Activated CD4-positive, CD25-positive, alpha-beta regulatory T cell treated with anti-CD3 and anti-CD28 coated beads, Interleukin-2, amount 50 U/mL, for 16 hours (primary cell): ENCODE measurements at regions not wholly inside any gene's neighbourhood (a gene's known extent, or its start where the extent isn't known, plus 50 kb on each side); places are given as distances from the start of the nearest gene placed in this dataset.
"Not testable (repeated sequence)": the region's sequence is repeated elsewhere in the genome, so short reads cannot be mapped to it uniquely, and the experiment has no call there.

Experiments
- DNase-seq: peaks from one replicate; pipeline ENCODE4 v3.0.0-alpha.2; 2020; ENCODE audit warnings: low read depth, low spot score

DNA sequence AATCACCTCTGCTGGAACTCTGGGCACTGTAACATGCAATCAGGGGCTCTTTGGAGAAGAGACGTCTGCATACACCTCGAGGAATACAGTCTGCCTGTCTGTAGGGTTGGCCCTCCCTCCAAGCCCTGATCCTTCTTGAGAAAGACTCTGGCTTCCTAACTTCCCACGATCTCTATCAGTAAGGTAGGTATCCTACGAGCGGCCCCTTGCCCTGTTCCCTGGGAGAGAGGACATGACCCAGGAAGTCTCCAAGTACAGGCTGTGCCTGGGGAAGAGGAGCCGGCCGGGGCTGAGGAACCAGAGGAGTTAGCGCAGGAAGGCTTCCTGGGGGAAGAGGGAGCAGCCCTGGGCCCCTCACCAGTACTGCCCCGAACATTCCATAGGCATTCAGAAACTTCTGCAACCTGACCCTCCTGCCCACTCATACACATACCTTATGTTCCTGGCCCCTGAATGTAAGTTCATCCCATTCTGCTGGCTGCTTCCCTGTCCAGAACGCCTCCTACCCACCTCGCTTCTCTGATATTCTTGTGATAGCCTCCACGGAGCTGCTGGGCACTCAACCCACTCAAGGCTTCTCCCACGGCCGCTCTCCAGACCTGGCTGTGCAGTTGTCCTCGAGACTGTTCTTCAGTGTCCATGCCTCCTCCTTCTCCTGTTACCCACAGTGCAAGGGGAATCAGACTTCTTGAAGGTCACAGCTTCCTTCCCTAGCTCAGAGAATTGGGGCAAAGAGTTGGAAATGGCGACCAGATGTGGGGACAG, 116.1 kb downstream of the CYP26B1 start:
- DNase-seq, result no peak

DNA sequence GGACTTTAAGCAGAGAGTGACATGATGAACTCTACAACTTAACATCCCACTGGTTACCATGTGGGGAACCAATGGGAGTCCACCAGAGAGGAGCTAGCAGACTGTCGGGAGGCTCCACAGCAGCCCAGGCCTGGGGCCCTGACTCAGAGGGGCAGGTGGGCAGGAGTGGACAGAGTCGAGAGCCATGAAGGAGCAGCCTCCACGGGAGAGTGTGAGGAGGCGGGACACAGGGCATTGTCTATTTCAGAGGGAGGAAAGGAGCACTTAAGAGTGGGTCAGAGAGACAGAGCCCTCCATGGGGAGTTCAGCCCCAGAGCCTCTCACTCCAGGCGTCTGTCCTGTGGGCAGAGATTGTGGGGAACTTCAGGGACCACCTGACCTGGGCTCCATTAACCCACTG, 118.7 kb downstream of the CYP26B1 start:
- no peak for DNase-seq

DNA sequence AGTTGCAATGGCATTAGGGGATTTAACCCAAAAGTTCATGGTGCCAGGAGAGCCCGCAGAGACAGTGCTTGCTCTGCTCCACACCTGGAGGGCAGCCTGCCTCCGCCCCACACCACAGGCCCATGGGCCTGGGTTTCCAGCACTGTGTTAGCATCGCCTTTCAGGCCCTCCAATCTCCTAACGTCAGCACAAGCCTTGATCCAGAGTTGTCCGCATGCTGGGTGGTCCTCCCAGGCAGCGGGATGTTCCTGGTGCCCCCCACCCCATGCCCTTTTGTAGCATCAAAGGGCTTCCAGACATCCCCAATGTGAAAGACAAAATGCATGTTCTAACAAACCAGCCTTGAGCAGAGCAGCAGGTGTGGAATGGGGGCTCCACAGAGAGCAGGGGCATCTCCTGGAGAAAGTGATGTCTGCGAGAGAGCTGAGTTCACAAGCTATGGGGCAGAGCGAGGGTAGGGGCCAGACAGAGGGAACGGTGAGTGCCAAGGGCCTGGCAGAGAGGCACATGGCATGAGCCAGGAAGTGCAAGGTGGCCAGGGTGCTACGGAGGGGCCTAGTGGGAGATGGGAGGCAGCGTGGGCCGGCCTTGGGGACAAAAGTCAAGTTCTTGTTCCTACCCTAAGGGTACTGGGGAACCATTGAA, 119.2 kb downstream of the CYP26B1 start:
- no peak for DNase-seq

DNA sequence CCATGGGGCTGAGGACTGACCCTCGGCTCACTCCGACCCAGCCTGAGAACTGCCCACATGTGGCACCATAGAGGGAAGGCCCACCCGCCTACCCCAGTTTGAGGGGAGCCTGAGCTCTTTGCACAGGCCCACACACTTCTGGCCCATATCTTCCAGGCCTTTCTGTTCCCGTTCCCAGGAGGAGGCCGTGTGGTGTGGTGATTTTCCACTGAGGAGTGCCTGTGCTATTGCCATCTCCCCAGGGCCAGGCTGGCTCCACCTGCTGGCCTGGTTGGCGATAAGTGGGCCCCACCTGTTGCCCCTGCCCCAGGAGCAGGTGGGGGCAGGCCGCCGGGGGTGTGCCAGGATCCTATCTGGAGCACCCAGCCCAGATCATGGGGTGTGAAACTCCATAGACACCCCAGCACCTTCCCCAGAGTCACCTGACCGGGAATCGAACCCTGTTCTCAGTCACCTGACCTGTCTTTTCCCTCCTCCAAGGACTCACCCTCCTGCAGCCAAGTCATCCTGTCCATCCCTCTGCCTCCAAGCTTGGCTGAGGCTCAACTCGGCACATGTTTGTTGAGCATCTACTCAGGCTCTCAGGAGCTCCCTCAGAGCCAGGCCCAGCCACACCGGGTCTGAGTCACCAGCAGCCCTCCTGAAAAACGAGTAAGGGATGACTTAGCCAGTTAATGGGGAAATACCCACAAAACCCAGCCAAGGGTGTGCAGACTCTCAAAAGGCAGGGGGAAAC, 120.1 kb downstream of the CYP26B1 start:
- DNase-seq, result no peak

DNA sequence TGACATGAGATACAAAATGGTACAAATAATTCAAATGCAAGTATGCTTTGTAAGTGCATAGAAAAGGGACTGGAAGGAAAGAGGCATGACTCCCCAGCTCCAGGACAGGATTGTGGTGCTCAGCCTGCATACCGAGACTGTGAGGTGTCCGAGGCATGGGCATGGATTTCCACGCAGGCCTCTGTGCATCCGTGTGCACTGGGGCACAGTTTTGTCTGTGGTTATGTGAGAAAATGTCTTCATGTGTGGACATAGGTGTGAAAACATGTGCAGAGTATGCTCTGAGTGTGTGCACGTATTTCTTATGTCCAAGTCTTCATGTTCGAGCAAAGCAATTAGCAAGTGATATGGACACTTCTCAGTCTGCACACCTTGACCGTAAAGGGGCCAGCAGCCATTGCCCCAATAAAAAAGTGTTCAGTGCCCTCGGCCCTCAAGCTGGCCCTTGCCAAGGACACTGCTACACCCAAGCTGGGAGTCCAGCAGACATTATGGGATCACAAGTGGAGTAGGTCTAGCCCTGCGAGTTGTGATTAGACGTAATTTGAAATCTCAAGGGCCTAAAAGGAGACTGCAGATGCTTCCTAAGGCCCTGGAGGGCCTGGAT, 120.7 kb downstream of the CYP26B1 start:
- no peak for DNase-seq

DNA sequence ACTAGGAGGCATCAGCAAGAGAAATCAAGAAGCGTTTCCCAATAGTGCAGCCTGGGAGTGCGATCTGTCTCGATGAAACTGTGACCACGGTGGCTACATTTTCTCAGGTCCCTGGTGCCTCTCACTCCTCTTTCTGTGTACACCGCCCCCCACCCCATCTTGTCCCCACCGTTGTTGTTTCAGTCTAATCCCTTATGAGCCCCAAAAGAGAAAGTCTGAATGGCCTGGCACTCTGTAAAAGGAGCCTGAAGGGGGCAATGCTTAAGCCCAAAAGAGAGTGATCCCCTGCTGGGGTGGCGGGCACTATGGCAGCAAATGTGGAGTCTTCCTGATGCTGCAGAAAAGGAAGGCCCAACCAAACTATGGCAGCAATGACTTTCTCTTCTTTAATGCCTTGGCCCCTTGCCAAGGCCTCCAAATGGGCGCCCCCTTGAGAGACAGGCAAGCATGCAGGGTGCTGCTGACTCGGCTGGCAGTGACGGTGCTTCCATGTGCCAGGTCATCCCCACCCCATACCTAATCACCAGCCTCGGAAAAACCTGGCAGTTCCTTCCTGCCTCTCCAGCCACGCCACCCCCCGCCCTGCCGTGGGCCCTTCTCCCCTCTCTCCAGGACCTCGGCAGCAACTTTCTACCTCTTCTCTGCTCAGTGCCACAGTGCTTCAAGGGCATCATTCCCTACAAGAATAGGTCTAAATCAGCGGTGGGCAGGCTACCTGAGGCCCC, 123.0 kb downstream of the CYP26B1 start:
- DNase-seq, result no peak

DNA sequence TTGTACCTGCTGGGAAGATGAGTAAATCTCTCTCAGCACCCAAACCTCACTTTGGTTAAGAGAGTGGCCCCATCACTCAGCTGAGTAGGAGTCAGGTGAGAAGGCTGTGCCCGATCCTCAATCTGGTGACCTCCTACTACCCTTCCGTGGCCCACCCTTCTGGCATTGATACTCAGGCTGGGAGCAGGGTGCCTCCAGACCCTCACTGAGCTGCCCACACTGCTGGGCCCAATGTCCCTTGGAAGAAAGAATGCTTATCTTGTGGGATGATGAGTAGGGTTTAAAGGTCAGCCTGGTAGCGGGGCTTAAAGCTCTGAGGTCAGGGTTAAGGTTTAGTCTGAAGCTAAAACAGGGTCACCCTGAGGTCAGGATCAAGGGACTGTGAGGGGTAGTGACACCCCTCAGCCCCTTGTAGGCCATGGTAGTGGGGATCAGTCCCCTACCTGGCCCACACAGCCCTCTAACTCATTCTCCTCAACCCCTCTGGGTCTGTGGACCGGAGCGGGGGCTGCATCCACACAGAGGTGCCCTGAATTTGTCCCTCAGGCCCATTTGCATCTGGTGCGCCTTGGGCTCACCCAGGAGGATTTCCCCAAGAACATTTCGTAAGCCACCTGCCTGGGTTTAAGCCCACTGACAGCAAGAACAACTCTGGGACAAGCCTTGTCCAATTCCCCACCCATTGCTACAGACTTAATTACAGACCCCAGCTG, 123.8 kb downstream of the CYP26B1 start:
- DNase-seq, result no peak

DNA sequence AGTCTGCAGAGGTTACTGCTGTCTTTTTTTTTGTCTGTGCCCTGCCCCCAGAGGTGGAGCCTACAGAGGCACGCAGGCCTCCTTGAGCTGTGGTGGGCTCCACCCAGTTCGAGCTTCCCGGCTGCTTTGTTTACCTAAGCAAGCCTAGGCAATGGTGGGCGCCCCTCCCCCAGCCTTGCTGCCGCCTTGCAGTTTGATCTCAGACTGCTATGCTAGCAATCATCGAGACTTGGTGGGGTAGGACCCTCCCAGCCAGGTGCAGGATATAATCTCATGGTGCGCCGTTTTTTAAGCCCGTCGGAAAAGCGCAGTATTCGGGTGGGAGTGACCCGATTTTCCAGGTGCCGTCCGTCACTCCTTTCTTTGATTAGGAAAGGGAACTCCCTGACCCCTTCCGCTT, 126.3 kb downstream of the CYP26B1 start:
- not testable (repeated sequence) for DNase-seq

DNA sequence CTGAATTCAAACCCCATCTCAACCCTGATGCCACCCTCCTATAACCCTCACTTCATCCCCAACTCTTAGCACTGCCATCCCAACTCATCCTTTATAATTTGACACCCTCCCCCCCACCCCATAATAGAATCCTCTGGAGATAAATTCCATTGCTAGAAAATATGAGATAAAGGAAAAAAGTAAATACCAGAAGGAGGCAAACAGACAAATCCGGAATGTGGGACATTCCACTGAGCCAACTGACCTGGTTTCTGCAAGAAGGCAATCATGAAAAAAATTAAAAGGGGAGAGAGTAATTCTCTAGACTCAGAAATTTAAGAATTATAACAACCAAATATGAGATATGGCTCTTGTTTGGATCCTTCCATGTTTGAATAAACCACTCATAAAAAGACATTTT, 132.4 kb downstream of the CYP26B1 start:
- DNase-seq, result no peak

DNA sequence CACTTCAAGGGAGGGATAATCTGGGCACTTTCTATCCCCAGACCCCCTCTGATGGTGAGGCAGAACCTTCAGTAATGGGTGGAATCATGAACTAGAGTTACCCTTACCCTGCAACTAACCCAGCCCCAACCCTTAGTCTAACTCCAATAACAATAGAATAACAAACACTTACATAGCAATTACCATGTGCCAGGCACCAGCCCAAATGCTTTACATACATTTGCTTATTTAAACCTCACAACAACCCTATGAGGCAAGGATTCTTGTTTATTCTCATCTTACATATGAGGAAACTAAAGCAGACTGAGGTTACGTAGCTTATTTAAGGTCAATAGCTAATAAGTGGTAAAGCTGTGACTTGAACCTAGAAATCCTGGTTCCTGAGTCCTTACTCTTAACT, 132.8 kb downstream of the CYP26B1 start:
- no peak for DNase-seq

DNA sequence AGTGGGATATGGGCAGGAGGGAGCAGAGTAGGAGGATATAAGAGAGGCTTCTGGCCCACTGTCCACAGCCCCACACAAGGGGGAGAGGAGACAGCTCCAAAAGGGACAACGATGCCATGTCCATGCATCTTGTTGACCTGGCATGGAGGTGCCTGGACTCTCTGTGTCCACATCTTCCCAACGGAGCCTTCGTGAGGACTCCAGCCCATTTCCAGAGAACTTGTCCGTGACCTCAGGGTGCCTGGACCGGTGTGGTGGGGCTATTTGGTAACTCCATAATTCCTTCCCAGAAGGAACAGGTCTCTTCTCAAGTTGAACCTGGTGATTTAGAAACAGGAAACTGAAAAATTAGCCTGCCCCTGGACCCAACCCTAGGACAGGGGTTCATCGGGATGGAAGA, 133.9 kb downstream of the CYP26B1 start:
- no peak for DNase-seq

DNA sequence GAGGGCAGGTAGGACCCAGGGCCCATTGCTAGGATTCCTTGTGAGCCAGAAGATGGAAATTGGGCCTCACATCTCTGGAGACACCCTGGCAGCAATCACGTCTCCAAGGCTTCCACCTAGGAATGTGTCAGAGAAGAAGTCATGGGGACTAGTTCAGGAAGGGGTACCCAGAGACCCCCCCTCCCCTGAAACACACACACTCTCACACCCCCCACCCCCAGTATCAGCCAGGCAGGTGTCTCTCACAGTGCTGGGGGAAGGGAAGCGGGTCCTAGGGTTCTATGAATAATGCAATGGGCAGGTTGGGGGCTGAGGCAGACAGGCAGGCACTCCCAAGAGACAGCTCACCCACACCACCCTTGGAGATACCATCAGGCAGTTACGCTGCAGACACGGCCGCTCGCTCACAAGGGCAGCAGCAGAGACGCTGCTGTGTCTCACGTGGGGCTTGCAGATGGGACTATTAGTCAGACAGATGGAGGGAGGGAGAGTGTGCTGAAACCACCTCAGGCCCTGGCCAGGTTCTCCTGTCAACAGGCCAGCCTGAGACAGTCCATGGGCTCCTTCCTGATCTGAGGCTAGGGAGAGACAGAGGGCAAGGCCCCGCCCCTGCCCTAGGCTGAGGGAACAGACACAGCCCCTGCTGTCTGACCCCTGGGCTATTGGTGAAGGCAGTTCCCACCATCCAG, 134.6 kb downstream of the CYP26B1 start:
- no peak for DNase-seq

DNA sequence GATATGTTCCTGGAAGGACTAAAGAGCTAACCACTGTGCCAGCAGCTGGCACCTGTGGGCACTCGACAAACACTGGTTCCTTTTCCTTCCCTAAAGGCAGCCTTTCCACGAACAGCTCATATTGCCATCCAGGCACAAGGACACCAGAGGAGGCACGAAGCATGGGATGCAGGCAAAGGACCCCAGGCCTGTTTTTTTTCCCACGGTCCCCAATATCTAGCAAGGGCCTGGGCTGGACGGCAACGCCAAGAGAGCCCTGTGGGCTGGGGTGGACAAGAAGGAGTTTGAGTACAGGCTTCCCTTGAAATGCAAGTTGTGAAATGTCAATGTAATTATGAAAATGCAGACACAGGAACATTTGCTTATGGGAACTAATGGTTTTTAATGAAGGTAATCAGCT, 135.9 kb downstream of the CYP26B1 start:
- no peak for DNase-seq

DNA sequence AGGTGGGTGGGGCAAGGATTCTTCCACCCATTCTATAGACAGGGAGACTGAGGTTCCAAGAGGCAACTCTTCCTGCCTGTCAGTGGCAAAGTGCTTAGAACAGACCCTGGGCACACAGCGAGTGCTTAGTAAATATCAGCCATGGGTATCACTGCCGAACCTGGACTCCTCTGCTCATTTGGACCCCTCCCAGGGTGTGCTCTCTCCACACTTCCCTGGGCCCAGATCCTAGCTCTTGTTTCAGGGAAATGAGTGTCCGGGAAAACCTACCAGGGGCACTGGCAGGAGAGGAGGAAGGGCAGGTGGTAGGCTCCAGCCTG, 136.3 kb downstream of the CYP26B1 start:
- DNase-seq, result no peak

DNA sequence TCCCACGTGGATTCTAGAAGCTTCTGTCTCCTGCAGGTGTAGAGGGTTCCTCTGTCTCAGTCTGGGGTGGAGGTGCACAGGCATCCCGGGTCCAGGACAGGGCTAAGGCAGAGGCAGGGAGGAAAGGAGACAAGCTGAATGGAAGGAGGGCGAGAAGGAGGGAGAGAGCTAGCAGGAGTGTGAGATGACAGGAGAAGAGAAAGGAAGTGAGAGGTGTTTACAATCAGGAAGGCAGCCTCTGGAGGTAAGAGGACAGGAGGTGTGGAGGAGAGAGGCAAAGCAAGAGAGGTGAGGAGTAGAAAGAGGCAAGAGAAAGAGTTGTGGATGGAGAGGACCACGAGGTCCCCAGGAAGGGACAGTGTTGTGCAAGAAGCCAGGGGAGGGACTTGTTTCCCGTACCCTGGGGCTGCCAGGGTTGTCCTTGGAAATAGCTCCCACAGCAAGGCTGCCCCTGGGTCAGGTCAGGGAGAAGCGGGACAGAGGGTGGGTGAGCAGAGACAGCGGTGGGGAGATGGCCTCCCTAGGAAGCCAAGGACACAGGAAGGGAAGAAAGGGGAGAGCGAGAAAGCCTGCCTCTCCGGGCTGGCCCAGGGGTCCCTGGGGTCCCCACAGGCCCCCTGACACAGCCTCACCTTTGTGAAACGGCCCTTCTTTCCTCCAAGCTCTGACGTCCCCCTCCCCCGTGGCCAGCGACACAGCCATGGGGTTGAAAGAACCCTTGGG, 136.9 kb downstream of the CYP26B1 start:
- no peak for DNase-seq

DNA sequence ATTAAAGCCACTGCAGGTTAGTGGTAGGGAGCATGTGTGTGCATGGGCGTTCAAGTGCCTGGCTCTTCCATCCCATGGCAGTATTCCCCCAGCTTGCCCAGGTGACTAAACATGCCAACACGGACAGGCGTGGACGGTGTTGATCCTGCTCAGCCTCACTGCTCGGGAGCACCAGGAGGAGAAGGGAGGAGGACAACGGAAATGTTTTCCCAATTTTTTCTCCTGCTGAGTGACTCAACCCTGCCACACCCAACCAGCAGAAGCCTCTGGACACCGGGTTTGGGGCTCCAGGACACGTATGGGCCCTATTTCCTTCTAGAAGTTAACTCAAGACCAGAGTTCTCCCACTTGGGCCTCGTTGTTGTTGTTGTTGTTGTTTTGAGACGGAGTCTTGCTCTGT, 139.1 kb downstream of the CYP26B1 start:
- DNase-seq, result no peak

DNA sequence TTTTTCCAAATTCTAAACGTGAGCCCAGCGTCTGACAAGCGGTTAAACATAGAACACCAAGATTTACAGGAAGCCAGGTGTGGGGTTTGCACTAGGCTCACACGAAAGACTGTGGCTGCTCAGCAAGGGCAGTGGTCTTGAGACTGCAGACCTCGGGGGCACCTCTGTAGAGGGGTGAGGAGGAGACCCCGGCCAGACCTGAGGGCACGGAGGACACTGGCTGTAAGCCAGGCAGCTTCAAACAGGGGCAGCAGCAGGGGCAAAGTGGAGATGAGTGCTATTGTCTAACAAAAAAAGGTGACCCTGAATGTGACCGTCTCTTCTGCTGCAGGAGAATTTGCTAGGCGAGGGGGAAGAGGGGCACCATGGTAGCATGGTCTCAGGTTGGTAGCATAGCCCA, 140.3 kb downstream of the CYP26B1 start:
- no peak for DNase-seq

DNA sequence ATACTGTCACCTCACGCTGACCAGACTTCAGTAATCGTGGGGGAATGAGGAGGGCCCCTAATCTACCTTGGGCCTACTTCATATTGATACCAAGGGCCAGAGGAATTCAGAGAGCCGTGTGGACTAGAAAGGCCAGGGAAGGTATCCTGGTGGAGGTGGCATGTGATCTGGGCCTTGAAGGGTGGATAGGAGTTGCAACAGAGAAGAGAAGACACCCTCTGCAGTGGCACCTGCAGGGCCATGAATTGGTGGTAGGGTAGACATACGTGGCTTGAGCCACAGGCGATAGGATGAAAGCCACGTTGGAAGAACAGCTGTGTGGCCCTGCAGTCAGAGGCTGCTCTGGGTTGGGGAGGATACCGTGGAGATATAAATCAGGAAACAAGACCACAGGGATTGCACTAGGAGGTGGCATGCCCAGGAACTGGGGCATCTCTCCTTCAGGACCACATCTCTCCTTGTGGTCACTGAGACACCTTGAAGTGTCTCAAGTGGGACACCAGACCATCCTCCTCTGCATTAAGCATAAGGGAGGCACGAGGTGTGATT, 141.4 kb downstream of the CYP26B1 start:
- DNase-seq, result no peak

DNA sequence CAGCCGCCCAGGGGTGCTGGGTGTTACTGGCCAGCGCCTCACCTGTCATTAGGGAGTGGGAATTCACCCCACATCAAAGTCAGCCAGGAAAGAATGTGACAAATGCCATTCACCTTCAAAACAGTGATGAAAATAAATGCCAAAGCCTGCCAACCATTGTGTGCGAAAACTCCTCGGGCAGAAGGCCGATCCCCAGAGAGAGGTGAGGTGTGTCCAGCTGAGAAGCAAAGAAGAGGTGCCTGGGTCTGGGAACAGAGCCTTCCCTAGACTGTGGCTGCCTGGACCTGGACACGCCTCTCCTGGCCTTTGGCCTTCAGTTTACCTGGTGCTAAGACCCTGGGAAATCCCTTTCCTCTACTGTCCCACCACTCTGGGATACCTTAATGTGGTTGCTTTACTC, 142.7 kb downstream of the CYP26B1 start:
- no peak for DNase-seq
